H1 (cell line): ENCODE measurements at regions not wholly inside any gene's neighbourhood (a gene's known extent, or its start where the extent isn't known, plus 50 kb on each side); places are given as distances from the start of the nearest gene placed in this dataset.

ENCODE experiments used
- CTCF ChIA-PET: fragments of 300-600 bp; sonication (Branson Sonifier 250); formaldehyde crosslinking; loops from one replicate; lab custom pipeline; 2021; ENCODE audit not compliant: partially characterized antibody; lab: Charles Lee
- POLR2A ChIA-PET: fragments of 300-600 bp; sonication (Branson Sonifier 250); formaldehyde crosslinking; loops from one replicate; lab custom pipeline; 2021; ENCODE audit warnings: inconsistent platforms; ENCODE audit not compliant: partially characterized antibody; lab: Charles Lee
- DNase-seq, 2 experiments: peaks; one replicate each; pipeline versions ENCODE4 v3.0.0 to v3.0.0-alpha.2; 2010 to 2022; ENCODE audit warnings: low spot score in 2 of 2, low read depth in 1 of 2, mixed read lengths in 1 of 2
- FAIRE-seq: peaks from 2 replicates; lab custom pipeline; 2011; peaks lifted over from hg19 to GRCh38; lab: Jason Lieb, UNC
- H2AFZ ChIP-seq: 2 replicates; pipeline ENCODE4 v1.8.1; 2012; ENCODE audit warnings: low read length, inconsistent platforms
- H2AK5ac ChIP-seq: 2 replicates; pipeline ENCODE4 v1.6.1; 2013; ENCODE audit warnings: low read depth, low read length
- H2BK120ac ChIP-seq: replicated peaks from 2 replicates; pipeline ENCODE3; 2013; ENCODE audit warnings: low read depth, low read length, inconsistent platforms
- H2BK12ac ChIP-seq: 2 replicates; pipeline ENCODE4 v1.6.1; 2013; ENCODE audit warnings: low read depth, low read length
- H2BK15ac ChIP-seq: 2 replicates; pipeline ENCODE4 v1.6.1; 2013; ENCODE audit warnings: low read length
- H2BK20ac ChIP-seq: 2 replicates; pipeline ENCODE4 v1.6.1; 2013; ENCODE audit warnings: low read length
- H2BK5ac ChIP-seq: 2 replicates; pipeline ENCODE4 v1.6.1; 2013; ENCODE audit warnings: low read depth, low read length
- H3K14ac ChIP-seq: 2 replicates; pipeline ENCODE4 v1.6.1; 2013; ENCODE audit warnings: inconsistent platforms; ENCODE audit not compliant: insufficient read length
- H3K18ac ChIP-seq: 2 replicates; pipeline ENCODE4 v1.6.1; 2013; ENCODE audit warnings: low read length; ENCODE audit errors: extremely low read depth
- H3K23ac ChIP-seq: 2 replicates; pipeline ENCODE4 v1.6.1; 2013; ENCODE audit warnings: inconsistent platforms; ENCODE audit not compliant: insufficient read length
- H3K23me2 ChIP-seq: 2 replicates; pipeline ENCODE4 v1.6.1; 2013; ENCODE audit warnings: low read depth, low read length
- H3K27ac ChIP-seq: 2 replicates; pipeline ENCODE4 v1.6.1; 2011; ENCODE audit warnings: low read depth, low read length, inconsistent platforms
- H3K27me3 ChIP-seq, 4 experiments: replicated peaks in 1 of 4; 1 replicate in 1 of 4; 2 replicates in 3 of 4; pipeline versions ENCODE4 v1.6.1 to v1.8.1; 2011 to 2013; ENCODE audit warnings: low read length in 3 of 4, mild to moderate bottlenecking in 3 of 4, inconsistent platforms in 2 of 4, mixed read lengths in 2 of 4, moderate library complexity in 1 of 4; ENCODE audit not compliant: control insufficient read depth in 3 of 4, insufficient read depth in 3 of 4; ENCODE audit errors: extremely low read depth in 1 of 4
- H3K36me3 ChIP-seq, 4 experiments: 2 replicates each; pipeline versions ENCODE4 v1.6.1 to v1.8.1; 2011 to 2013; ENCODE audit warnings: mild to moderate bottlenecking in 4 of 4, low read length in 3 of 4, moderate library complexity in 2 of 4, control low read depth in 1 of 4, inconsistent platforms in 1 of 4; ENCODE audit not compliant: insufficient read depth in 4 of 4, control insufficient read depth in 2 of 4
- H3K4ac ChIP-seq: replicated peaks from 2 replicates; pipeline ENCODE3; 2013; ENCODE audit warnings: low read length, low read depth, mixed read lengths, inconsistent platforms; ENCODE audit not compliant: insufficient read length
- H3K4me1 ChIP-seq, 4 experiments: replicated peaks in 1 of 4; 1 replicate in 1 of 4; 2 replicates in 3 of 4; pipeline versions ENCODE4 v1.6.1 to v1.8.1; 2011 to 2013; ENCODE audit warnings: low read length in 3 of 4, inconsistent platforms in 2 of 4, mixed read lengths in 1 of 4; ENCODE audit not compliant: insufficient read depth in 4 of 4, control insufficient read depth in 3 of 4
- H3K4me2 ChIP-seq, 2 experiments: 2 replicates each; pipeline versions ENCODE4 v1.6.1 to v1.8.1; 2011 to 2013; ENCODE audit warnings: low read depth in 2 of 2, low read length in 2 of 2, control low read depth in 1 of 2, inconsistent platforms in 1 of 2, mild to moderate bottlenecking in 1 of 2; ENCODE audit not compliant: insufficient read depth in 1 of 2
- H3K4me3 ChIP-seq, 4 experiments: fragments of 200-600, 300-600 bp in 1 of 4; sonication (generic), shearing (Covaris generic), sonication (Bioruptor Twin) in 1 of 4; 2 replicates each; pipeline versions ENCODE4 v1.5.1 to v1.8.1; 2011 to 2016; ENCODE audit warnings: low read length in 4 of 4, low read depth in 3 of 4, control low read depth in 2 of 4, inconsistent platforms in 2 of 4, mild to moderate bottlenecking in 2 of 4, mixed read lengths in 1 of 4, moderate library complexity in 1 of 4; ENCODE audit not compliant: insufficient read depth in 2 of 4; ENCODE audit errors: extremely low read depth in 1 of 4
- H3K56ac ChIP-seq: replicated peaks from 2 replicates; pipeline ENCODE3; 2013; ENCODE audit warnings: low read depth, mild to moderate bottlenecking, mixed read lengths, low read length, inconsistent platforms; ENCODE audit not compliant: insufficient read length
- H3K79me1 ChIP-seq: 2 replicates; pipeline ENCODE4 v1.6.1; 2013; ENCODE audit warnings: low read depth, low read length, control low read depth
- H3K79me2 ChIP-seq, 2 experiments: 2 replicates each; pipeline versions ENCODE4 v1.6.1 to v1.8.1; 2012 to 2013; ENCODE audit warnings: low read length in 2 of 2, mild to moderate bottlenecking in 2 of 2, inconsistent platforms in 1 of 2; ENCODE audit not compliant: insufficient read depth in 2 of 2, control insufficient read depth in 1 of 2
- H3K9ac ChIP-seq, 4 experiments: replicated peaks in 1 of 4; 1 replicate in 1 of 4; 2 replicates in 3 of 4; pipeline versions ENCODE4 v1.6.1 to v1.8.1; 2011 to 2013; ENCODE audit warnings: low read depth in 3 of 4, low read length in 3 of 4, control low read depth in 2 of 4, mild to moderate bottlenecking in 2 of 4, moderate library complexity in 2 of 4, inconsistent platforms in 1 of 4; ENCODE audit errors: extremely low read depth in 1 of 4
- H3K9me3 ChIP-seq, 2 experiments: 2 replicates each; pipeline versions ENCODE4 v1.6.1 to v1.8.1; 2012 to 2013; ENCODE audit warnings: mild to moderate bottlenecking in 2 of 2, moderate library complexity in 2 of 2, control low read depth in 1 of 2, inconsistent platforms in 1 of 2, low read depth in 1 of 2, low read length in 1 of 2, mixed read lengths in 1 of 2; ENCODE audit not compliant: insufficient read depth in 2 of 2
- H4K20me1 ChIP-seq, 2 experiments: replicated peaks in 1 of 2; 2 replicates each; pipeline versions ENCODE3 to v1.8.1; 2011 to 2013; ENCODE audit warnings: inconsistent platforms in 2 of 2, low read length in 2 of 2, mild to moderate bottlenecking in 1 of 2; ENCODE audit not compliant: insufficient read depth in 2 of 2, control insufficient read depth in 1 of 2
- H4K5ac ChIP-seq: 2 replicates; pipeline ENCODE4 v1.6.1; 2013; ENCODE audit warnings: low read length, low read depth, mixed read lengths, inconsistent platforms; ENCODE audit not compliant: insufficient read length
- H4K8ac ChIP-seq: 2 replicates; pipeline ENCODE4 v1.8.0; 2013; ENCODE audit warnings: mild to moderate bottlenecking, moderate library complexity, low read length, inconsistent platforms; ENCODE audit not compliant: insufficient read depth; ENCODE audit errors: extremely low read depth
- H4K91ac ChIP-seq: replicated peaks from 2 replicates; pipeline ENCODE3; 2013; ENCODE audit warnings: low read length, mixed read lengths, inconsistent platforms; ENCODE audit not compliant: insufficient read length
- BCL11A ChIP-seq, 2 experiments: IDR thresholded peaks; one replicate each; pipeline ENCODE4 v1.6.1; 2011; ENCODE audit warnings: low read depth in 2 of 2, low read length in 2 of 2, mild to moderate bottlenecking in 2 of 2
- CBX5 ChIP-seq: fragments of 300-800, 300-1000 bp; sonication (generic); IDR thresholded peaks from 2 replicates; pipeline ENCODE4 v1.7.1; 2016; ENCODE audit warnings: antibody characterized with exemption, low read length, low read depth
- CHD1 ChIP-seq: IDR thresholded peaks from 2 replicates; pipeline ENCODE4 v1.6.1; 2012; ENCODE audit warnings: low read depth, low read length, improper control_type of control experiment
- EGR1 ChIP-seq: IDR thresholded peaks from 2 replicates; pipeline ENCODE4 v1.6.1; 2011; ENCODE audit warnings: low read depth, low read length, borderline replicate concordance
- POLR2A ChIP-seq, 2 experiments: IDR thresholded peaks; 1 replicate in 1 of 2; 2 replicates in 1 of 2; pipeline ENCODE4 v1.6.1; 2011; ENCODE audit warnings: low read depth in 2 of 2, low read length in 2 of 2, mild to moderate bottlenecking in 2 of 2; ENCODE audit errors: control extremely low read depth in 1 of 2
- POLR2AphosphoS5 ChIP-seq: IDR thresholded peaks from 2 replicates; pipeline ENCODE4 v1.6.1; 2011; ENCODE audit warnings: low read depth, low read length
- SIN3A ChIP-seq, 2 experiments: IDR thresholded peaks in 1 of 2; conservative IDR thresholded peaks in 1 of 2; 2 replicates each; pipeline ENCODE4 v1.6.1; 2011 to 2012; ENCODE audit warnings: low read length in 2 of 2, improper control_type of control experiment in 1 of 2, low read depth in 1 of 2, mild to moderate bottlenecking in 1 of 2
- SIRT6 ChIP-seq: IDR thresholded peaks from one replicate; pipeline ENCODE4 v1.7.1; 2012; ENCODE audit warnings: low read length, inconsistent platforms
- TAF1 ChIP-seq: IDR thresholded peaks from 2 replicates; pipeline ENCODE4 v1.6.1; 2011; ENCODE audit warnings: mild to moderate bottlenecking, low read depth, low read length
- TBP ChIP-seq: IDR thresholded peaks from 2 replicates; pipeline ENCODE4 v1.6.1; 2011; ENCODE audit warnings: low read depth, low read length, improper control_type of control experiment
- TEAD4 ChIP-seq: IDR thresholded peaks from 2 replicates; pipeline ENCODE4 v1.6.1; 2012; ENCODE audit warnings: low read depth, low read length, inconsistent platforms, mixed read lengths

DNA sequence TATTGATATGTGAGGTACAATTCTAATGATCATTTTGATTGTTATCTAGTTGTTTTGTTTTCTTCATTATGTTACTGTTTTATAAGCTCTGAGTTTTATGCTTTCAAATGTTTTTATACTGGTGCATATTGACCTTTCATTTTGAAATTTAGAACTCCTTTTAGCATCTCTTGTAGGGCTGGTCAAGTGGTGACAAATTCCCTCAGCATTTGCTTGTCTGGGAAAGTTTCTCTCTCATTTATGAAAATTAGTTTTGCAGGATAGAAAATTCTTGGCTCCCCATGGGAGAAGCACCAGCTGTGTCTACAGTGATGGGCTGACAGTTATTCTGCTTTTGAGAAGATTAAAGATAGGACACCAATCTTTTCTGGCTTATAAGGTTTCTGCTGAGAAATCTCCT, 105.3 kb upstream of the SPRY1 start:
- Histone ChIP-seq H4K5ac (no peak overlapping the region), H3K4me2 (no peak overlapping the region), H4K20me1 (no peaks in the 10 kb centered on the region), H4K91ac (no peak overlapping the region), H3K4ac (no peak overlapping the region), H3K4me1 (peaks cover 0 to 3% (median 0%) of the 10 kb centered on the region in 4 experiments; a peak in 1 of 7 replicates), H3K27me3 (no peaks in the 10 kb centered on the region), H3K79me2 (no peaks in the 10 kb centered on the region), H3K18ac (no peak overlapping the region), H2BK5ac (no peak overlapping the region), H3K23ac (no peak overlapping the region), H3K56ac (no peak overlapping the region), H3K27ac (no peak overlapping the region), H2BK20ac (no peak overlapping the region), H2BK15ac (no peak overlapping the region), H2AK5ac (no peak overlapping the region), H2BK12ac (no peak overlapping the region), H2AFZ (no peak overlapping the region), H3K9me3 (no peaks in the 10 kb centered on the region; a peak in 2 of 4 replicates), H3K36me3 (no peaks in the 10 kb centered on the region; a peak in 1 of 8 replicates), H3K4me3 (no peak overlapping the region), H3K14ac (no peak overlapping the region), H3K23me2 (no peaks in the 10 kb centered on the region), H2BK120ac (no peak overlapping the region), H4K8ac (no peak overlapping the region), H3K79me1 (no peaks in the 10 kb centered on the region), H3K9ac (no peak overlapping the region)
- no peak for TF ChIP-seq CHD1
- no peak for TF ChIP-seq BCL11A (IDR thresholded peaks at IDR 0.05; ENCODE audit: low read depth in 2 of 2, low read length in 2 of 2)
- no peak for TF ChIP-seq TEAD4
- TF ChIP-seq POLR2A (IDR thresholded peaks at IDR 0.05; ENCODE audit: control extremely low read depth in 1 of 2, low read depth in 2 of 2, low read length in 2 of 2), result no peak
- TF ChIP-seq CBX5, result no peak
- TF ChIP-seq SIN3A (conservative IDR thresholded peaks at IDR 0.05 in 1 of 2, IDR thresholded peaks at IDR 0.05 in 1 of 2; ENCODE audit: low read depth in 1 of 2, low read length in 2 of 2), result no peak
- no peak for TF ChIP-seq TAF1
- no peak for TF ChIP-seq TBP
- TF ChIP-seq EGR1, result no peak
- TF ChIP-seq SIRT6, result no peak
- TF ChIP-seq POLR2AphosphoS5, result no peak
- FAIRE-seq (no peak), DNase-seq (no peak)
- POLR2A ChIA-PET, result no interaction called here
- CTCF ChIA-PET, result interaction anchor here (0.9 kb wide), 1 partner anchor 44 kb away, joined by 3 read pairs; no protein-coding TSS in a partner anchor
